Stimulated activated CD4-positive, alpha-beta T cell treated with anti-CD3 and anti-CD28 coated beads, Interleukin-4, amount 100 ng/mL, for 1 hour (primary cell): ENCODE measurements at regions not wholly inside any gene's neighbourhood (a gene's known extent, or its start where the extent isn't known, plus 50 kb on each side); places are given as distances from the start of the nearest gene placed in this dataset.
"Not testable (repeated sequence)": the region's sequence is repeated elsewhere in the genome, so short reads cannot be mapped to it uniquely, and the experiment has no call there.

Source experiments
- DNase-seq: peaks from one replicate; pipeline ENCODE4 v3.0.0-alpha.2; 2020

DNA sequence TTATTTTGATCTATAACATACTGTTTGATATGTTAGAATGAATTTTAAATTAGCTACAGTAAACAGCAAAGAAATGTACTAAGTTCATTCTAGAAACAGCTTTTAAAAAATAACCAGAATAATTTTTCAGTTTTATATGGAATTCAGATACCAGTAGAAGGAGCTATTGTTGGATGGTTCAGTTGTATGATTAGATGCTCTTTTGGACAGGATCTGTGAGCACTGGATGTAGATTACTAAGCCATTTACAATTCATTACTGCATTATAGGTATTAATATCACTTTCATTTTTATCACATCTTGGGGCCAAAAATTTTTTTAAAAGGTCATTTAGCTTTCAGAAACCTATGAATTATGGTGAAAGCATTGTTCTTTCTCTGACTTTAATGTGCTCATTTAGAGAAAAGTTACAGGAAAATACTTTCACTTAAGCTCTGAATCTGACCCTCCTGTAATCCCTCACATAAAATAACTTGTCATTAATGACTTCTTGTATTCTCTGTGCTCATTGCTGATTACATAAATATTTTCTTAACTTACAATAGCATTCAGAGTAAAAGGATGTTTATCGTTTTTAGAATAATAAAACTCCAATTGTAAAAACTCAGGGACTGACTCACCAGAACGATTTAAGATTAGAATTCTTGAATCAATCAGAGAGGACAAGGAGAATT is 750.2 kb downstream of the SLC4A3 start:
- DNase-seq: no peak

DNA sequence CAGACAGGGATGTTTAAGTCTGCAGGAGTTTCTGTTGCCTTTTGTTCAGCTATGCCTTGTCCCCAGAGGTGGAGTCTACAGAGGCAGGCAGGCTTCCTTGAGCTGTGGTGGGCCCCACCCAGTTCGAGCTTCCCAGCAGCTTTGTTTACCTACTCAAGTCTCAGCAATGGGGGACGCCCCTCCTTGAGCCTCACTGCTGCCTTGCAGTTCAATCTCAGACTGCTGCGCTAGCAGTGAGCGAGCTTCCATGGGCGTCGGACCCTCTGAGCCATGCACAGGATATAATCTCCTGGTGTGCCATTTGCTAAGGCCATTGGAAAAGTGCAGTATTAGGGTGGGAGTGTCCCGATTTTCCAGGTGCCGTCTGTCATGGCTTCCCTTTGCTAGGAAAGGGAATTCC is 760.3 kb downstream of the SLC4A3 start:
- not testable (repeated sequence) for DNase-seq

DNA sequence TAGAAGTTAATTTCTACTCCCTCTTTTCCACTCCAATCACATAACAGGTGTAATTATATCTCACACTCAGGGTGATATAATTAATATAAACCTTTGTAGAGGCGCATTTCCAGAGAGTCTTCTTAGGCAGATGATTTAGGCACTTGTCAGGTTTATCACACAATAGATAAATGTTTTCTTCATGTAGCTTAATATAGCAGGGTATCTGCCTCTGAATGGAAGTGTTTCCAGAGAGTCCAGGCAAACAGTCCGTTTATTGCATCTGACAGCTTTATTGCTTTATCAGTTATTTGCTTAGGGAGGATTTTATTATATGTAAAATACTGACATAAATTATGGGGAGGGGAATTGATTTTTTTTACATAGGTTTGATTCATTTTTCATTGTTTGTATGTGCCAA is 766.3 kb downstream of the SLC4A3 start:
- no peak for DNase-seq

DNA sequence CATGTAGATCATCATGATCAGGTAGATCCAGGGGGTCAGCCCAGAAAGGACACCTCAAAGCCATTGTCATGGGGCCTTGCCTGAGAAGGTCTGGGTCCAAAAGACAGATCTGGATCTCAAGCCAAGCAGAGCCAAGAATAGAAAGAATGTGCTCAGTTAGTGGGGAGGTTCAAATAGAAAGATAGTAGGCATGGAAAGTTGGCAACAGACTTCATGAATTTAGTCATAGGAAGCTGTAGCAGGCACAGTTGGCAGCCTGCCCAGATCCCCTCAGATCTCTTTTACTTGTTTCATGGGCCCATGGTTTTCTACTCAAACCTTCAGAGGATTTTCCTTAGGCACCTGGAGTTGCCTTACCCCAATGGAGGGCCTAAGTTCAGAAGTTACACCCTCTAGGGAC is 767.0 kb downstream of the SLC4A3 start:
- DNase-seq: no peak

DNA sequence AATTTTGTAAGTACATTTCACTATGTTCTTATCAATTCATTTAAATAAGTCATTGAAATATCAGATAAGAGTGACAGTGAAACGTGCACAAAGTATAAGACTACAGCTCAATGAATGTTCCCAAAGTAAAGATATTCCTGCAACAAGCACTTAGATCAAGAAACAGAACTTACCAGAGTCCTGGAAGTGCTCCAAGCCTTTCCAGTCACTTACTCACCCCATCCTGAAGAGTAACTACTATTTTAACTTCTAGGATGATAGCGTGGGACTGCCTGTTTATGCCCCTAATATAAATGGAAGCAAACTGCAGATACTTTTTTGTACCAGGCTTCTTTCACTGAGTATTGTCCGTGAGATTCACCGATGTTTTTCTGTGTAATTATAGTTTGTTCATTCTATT is 768.9 kb downstream of the SLC4A3 start:
- DNase-seq: no peak

DNA sequence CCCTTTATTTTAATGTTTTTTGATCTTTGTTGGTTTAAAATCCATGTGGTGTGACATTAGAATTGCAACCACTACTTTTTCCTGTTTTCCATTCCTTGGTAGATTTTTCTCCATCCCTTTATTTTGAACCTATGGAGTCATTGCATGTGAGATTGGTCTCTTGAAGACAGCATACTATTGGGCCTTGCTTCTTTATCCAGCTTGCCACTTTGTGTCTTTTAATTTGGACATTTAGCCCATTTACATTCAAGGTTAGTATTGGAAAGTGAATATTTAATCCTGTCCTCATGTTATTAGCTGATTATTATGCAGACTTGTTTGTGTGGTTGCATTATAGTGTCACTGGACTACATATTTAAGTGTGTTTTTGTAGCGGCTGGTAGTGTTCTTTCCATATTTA is 782.9 kb downstream of the SLC4A3 start:
- DNase-seq: no peak

DNA sequence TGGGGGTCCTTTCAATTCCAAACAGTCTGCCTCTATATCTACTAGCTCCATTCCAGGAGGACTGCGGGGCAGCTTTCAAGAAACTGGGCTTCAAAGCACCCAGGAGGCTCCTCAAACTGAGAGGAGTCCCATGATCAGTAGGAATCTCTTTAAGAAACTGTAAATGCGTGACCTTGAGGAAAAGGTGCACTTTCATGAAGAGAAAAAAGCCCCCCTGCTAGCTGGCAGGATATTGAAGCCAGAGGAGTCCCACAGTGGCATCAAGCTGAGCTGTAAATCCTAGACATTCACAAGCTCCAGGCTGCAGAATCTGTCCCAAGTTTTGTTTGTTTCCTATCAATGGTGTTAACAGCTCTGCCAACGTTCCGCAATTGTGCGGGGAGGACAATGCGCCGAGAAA is 790.1 kb downstream of the SLC4A3 start:
- DNase-seq: no peak

DNA sequence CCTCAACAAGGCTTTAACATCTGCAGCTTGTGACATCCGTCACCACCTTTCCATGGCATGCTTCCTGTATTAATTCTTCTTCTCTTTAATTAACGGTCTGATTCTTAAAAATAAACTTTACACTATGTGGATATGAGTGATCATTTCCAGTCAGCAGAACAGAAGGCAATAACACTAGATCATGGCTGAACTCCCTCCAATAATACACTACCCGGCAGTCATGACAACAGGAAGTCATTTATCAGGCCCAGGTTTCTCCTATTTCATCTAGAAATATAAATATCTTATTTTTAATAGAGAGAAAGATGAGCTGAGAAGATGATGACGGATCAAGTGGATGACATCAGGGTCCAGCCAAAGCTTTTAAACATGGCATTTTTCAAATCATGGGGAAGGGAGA is 792.2 kb downstream of the SLC4A3 start:
- DNase-seq: no peak

DNA sequence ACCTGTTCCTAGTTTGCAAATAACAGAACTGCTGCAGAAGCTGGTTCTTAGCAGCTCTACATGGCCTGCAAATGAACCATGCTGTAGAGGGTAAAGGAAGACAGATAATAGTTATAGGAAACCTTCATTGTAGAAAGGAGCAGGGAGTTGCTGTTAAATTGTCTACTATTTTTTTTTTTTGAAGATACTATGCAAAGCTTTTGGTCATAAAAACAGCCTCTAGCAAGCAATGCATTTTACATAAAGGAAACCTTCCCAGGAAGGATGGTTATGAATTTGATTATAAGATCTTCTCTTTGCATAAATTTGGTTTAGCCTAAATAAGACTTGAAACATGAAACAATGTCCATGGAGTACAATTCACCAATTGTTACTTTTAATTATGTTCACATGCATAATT is 793.4 kb downstream of the SLC4A3 start:
- DNase-seq: no peak

DNA sequence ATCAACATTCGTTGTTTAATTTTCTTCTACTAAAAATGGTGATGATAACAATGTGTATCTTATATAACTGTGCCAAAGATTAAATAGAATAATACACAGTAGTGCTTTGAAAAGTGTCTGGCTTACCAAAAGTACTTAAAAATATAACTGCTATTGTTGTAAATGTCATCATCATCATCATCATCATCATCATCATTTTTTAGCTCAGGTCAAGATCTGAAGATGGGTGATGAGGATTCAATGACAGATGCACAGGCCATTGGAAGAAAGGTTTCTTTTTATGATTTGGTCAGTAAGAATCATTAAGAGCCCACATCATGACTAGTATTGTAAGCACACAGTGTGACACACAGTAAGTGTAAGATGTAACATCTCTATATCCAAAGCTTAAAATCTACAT is 795.2 kb downstream of the SLC4A3 start:
- no peak for DNase-seq

DNA sequence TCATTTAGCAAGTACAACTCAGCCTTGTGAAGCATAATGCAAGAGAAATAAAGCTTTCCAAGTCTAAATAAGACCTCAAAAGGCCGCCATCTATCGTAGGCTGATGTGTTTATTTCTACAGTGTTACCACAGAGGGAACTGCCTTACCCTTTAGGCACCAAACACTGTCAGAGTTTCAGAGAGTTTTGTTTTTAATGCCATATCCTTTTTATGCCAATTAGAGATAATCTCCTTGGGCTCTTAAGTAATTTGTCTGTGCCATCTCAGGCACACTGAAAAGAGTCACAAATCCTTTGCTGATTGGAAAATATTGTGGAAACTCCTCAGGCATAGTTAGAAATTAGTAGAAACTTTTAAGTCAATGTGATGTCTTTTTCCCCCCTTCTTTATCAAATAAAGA is 797.1 kb downstream of the SLC4A3 start:
- no peak for DNase-seq

DNA sequence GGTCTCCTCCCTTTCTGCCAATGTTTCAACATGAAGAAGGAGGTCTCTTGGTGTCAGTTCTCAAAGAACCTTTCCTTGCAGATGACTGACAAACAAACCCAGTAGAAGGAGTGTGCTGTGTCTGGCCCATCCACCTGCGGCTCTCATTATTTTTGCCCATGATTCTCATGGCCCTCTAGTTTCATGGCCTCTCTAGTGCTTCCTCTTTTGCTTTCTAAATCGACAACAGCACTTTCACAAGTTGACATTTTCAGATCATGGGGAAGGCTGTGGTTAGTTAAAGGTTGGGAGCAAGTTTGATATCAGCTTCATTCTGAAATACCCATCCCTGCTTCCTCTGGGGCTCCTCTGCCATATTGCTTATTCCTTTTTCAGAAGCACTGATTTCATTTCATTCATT is 805.2 kb downstream of the SLC4A3 start:
- DNase-seq: no peak

DNA sequence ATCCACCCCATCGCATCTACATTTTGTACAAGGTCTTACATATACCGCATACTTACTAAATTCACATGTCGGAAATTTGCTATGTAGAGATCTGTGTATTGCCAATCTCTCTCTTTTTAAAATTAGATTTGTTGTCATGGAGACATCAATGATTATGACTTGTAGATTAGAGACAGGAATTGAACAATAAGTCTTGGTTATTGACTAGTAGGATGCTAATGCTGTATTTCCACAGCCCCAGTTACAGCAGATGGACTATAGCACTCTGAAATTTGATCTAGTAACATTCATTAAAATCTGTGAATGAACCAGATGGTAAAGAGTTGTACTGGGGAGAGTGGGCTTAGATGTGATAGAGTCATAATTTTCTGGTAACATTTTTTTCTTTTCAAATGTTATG is 805.7 kb downstream of the SLC4A3 start:
- no peak for DNase-seq

DNA sequence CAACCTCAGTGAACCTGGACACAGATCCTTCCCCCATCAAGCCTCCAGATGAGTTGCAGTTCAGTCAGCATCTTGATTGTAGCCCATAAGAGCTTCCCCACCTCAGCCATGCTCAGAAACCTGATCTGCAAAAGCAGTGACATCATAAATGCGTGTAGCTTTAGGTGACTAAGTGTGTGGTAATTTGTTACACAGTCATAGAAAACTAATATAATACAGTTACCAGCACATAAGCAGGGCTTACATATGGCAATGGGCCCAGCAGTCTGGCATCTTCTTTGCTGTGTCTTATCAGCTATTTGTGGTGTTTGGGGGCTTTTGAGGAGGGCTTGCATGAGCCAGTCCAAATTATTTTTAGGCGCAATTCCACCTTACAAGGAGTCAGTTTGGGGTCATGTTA is 807.0 kb downstream of the SLC4A3 start:
- no peak for DNase-seq

DNA sequence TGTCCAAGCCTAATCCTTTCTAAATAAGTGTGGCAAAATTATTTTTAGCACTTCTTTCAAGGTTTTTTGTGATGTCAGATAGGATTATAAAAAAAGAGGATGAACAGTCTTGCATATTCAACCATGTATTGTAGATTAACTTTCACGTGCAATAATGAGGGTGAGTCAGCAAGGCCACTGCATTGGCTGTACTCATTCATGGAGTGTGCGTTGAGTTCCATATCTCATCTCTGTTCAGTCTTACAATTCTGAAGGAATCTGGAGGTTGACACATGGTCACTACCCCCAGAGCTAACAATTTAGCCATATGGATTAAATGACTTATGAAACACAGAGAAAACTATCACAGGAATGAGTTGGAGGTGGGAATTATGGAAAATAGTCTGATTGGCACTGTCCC is 810.5 kb downstream of the SLC4A3 start:
- DNase-seq: no peak

DNA sequence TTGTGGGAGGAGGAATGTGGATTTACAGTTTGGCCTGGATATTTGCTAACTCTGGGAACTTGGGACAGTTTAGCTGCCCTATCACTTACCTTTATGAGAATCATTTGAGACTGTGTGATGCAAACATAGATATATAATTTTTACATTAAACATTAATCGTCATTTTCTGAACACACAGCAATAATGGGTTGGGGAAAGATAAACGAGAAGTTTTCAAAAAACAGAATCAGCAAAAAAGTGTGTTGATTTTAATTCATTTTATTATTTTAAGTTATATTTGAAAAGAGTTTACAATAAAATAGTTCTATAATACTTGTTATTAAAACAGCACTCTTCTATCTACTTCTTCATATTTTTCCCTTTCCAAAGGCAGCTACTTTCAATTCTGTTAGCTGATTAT is 813.3 kb downstream of the SLC4A3 start:
- DNase-seq: no peak

DNA sequence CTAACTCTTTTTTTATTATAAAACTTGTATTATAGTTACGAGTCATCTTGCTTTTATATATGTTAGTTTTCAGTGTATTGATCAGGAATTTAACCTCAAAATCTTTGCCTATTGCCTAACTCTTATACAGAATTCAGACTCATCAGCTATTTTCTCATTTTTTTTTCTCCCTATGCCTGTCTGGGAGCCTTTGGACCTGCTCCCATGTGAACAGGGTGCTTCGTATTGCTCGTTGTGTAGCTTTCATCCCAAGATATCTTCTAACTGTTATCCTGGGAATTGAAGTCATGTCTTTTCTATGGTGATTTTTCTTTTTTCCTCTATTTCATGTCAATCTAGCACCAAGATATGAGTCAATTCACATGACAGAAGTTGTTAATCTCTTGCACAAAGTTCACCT is 814.0 kb downstream of the SLC4A3 start:
- DNase-seq: no peak

DNA sequence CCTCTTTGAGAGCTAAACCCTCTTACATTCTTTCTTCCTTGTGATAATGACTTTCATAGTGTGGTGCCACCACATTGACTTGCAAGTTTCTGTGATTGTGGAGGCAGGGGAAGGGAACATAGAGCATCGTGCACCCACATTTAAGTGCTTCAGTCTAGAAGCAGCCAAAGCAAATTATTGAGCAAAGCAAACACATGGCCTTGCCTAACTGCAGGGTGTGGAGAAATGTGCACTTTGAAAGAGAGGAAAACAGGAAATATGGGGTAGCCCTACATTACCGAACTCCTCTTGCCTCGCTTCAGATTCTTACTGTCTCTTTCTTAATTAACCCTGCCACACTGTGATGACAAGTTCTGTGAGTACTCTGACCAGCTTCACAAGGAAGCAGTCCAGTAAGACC is 814.6 kb downstream of the SLC4A3 start:
- DNase-seq: no peak

DNA sequence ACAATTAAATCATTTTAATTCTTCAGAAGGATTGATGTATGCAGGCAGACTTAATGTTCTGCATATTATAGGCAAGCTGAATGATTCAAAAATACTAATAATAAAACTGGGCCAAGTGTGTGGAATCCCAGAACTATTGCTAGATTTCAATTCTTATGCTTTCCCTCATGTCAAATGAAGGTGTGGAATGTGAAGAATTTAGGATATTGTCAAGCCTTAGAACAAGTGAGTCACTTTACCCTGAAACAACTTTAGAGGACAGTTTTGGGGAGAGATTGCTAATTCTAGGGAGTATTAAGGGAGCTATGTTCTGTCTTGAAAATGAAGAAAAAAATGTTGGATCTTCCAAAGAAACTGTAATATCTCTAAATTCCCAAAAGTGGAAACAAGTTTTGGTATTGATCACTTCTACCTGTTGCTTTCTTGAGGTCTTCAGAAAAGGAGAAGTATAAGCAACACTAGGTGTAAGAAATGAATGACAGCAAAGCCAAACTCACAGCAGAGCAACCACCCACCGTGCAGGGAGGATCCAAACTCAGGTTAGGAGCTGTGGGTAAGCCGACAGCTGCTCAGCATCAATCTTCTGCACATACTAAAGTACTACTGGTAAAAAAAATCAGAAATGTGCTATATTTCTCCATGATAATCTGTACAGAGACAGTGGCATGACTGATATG is 818.1 kb downstream of the SLC4A3 start:
- DNase-seq: no peak

DNA sequence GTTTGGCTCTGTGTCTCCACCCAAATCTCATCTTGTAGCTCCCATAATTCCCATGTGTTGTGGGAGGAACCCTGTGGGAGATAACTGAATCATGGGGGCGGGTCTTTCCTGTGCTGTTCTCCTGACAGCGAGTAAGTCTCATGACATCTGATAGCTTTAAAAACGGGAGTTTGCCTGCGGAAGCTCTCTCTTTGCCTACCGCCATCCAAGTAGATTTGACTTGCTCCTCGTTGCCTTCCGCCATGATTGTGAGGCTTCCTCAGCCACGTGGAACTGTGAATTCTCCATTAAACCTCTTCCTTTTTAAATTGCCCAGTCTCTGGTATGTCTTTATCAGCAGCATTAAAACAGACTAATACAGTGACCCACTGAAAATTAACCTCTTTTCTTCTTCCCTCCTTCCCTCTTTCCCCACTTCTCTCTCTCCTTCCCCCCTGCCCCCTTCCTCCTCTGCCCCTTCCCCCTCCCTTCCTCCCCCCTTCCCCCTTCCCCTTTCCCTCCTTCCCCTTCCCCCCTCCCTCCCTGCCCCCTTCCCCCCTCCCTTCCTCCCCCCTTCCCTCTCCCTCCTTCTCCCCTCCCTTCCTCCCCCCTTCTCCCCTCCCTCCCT is 818.8 kb downstream of the SLC4A3 start:
- no peak for DNase-seq

DNA sequence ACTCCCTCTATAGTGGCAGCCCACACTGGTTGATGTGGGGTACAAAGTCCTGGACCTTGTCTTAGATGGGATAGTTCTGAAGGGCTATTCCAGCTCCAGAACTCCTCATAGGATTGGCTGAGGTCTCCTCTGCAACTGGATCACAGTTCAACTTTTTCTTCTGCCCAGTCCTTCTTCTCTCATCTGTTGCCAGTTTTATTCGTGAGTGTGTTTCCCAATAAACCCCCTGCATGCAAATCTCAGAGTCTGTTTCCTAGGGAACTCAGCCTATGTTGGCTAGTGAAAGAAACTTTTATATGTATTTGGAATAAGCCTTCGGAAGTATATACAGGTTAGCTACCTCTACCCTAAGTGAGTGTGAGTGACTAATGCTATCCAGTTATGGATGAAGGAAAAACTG is 823.4 kb downstream of the SLC4A3 start:
- DNase-seq: no peak

DNA sequence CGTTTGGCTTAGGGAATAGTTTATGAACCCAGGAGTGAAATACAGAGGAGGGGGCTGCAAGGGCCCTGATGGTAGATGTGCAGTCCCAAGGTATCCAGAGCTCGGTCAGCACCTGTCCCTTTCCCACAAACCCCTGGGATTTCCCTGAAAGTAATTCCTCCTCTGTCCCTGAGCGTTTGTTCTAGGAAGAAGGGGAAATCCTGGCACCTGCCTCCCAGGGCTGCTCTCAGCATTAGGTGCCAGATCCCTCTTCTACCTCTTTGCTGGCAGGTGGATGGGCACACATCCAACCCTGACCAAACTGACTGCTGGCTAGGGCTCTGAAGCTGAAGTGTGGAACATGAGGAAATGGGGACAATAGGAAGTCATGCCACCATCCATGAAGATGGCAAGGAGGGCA is 824.0 kb downstream of the SLC4A3 start:
- DNase-seq: no peak

DNA sequence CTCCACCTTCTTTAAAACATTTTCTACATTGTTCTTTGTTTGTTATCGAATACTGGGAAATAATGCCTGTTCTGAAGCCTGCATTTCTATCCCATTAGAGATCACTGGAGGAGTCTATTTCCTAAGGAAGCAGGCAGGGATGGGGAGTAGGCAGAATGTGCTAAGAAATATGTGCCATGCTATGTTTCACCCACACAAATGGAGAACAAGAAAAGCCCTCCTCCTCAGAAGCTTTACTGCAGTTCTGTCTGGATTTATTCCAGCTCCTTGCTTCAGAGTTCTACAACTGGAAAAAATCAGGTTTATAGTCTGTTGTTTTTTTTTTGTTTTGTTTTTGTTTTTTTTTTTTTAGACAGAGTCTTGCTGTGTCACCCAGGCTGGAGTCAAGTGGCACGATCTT is 825.1 kb downstream of the SLC4A3 start:
- no peak for DNase-seq

DNA sequence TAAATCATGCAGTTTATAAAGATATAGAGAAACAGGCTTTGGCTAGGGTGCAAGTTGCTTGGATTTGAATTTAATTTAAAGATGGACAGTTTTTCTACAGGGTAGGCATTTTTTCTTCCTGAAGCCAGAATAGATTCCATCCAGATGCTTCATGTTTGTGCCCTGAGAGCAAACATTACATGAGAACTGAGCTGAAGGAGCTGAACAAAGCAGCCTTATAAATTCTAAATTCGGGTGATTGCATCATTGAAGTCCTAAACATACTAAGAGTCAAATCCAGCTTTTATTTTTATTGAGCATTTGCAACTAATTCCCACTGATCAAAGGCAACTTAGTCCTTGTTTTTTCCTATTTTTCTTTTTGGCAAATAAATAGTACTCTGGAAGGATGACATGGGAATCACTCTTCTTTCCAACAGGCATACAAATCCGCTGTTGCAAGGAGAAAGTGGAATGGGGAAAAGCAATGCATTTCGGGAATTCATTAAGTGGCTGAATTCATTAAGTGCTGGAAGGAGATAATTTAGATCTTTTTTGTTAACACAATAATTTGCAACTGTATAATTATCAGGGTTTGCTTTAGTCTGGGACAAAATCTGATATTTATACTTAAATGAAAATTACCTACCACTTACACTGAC is 828.0 kb downstream of the SLC4A3 start:
- no peak for DNase-seq
